H1 (cell line): ENCODE measurements at regions not wholly inside any gene's neighbourhood (a gene's known extent, or its start where the extent isn't known, plus 50 kb on each side); places are given as distances from the start of the nearest gene placed in this dataset. TPM values are rescaled to one million over a fixed set of nuclear protein-coding genes. Genes with fewer than 3 reads are reported as not detected.

Experiments
- small RNA-seq: library from polyadenylated mRNA; stranded (forward); fragments of <200 nt; extraction: miRNeasy Mini kit (QIAGEN cat#:217004); gene quantifications from one replicate; pipeline ENCODE3, GENCODE V24; 2013; ENCODE audit not compliant: insufficient read depth

Small RNAs in the stretch of these regions (small RNA-seq; reads per million reads assigned to genes)
- not detected for gene RF00004
